NCI-H2227 (cell line): ENCODE measurements at regions not wholly inside any gene's neighbourhood (a gene's known extent, or its start where the extent isn't known, plus 50 kb on each side); places are given as distances from the start of the nearest gene placed in this dataset.

Source experiments
- DNase-seq: peaks from one replicate; lab custom pipeline; 2025; ENCODE audit not compliant: unreplicated experiment; lab: John Stamatoyannopoulos, UW

DNA sequence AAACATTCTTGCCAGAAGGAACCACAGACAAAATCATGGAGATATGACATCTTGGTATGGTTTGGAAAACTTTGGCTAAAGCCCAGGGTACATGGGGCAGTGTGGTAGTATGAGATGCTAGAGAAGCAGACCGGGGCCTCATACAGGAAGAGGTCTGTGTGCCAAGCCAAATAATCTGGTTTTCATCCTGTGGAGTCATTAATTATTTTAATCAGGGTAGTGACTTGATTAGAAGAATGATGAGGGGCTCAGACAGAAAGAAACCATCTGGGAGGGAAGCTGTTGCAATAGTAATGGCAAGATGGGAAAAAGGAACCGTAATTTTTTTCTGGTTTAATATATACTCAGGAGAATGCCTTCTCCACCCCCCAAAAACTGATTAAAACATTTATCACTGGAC, 318.0 kb downstream of the BRINP2 start:
- no peak for DNase-seq

DNA sequence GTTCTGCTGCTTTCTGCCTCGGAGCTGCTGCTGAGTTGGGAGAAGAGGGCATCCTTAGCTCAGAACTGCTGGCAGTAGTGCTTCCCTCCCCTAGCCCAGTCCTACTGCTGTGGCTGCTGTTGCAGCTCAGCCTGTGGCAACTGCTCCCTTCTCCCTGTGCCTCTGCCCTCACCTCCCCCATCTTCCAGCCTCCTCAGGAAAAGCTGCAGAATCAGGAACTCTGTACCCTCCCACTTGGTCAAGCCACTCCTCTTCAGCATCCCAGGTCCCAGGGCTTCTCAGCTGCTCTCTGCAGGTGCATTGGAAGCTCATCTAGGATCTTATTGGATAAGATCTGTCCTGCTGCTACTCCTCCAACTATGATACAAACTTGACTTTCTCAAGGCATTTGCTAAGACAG, 316.7 kb downstream of the BRINP2 start:
- no peak for DNase-seq

DNA sequence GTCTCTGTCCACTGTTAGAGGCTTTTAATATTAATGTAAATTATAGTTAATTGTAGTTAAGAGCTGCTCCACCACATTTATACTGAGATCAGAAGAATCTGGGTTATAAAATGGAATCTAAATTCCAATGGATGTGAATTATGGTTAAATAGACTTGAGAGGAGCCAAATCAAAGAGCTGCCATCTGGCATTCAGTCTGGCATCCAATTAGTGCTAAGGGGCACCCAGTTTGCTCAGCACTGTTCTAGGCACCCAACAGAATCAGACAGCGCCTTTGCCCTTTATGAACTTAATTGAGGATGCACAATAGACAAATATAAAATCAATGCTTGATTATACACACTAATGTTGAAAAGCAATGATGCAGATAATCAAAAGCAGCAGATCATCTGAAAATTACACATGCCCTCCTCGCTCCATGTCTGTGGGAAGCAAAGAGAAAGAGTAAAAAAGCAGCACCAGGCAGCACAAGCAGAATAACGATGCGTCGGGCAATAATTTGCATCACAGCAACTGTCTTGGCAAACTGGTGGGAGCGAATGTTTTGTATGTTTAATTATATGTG, 310.1 kb downstream of the BRINP2 start:
- DNase-seq, result no peak

DNA sequence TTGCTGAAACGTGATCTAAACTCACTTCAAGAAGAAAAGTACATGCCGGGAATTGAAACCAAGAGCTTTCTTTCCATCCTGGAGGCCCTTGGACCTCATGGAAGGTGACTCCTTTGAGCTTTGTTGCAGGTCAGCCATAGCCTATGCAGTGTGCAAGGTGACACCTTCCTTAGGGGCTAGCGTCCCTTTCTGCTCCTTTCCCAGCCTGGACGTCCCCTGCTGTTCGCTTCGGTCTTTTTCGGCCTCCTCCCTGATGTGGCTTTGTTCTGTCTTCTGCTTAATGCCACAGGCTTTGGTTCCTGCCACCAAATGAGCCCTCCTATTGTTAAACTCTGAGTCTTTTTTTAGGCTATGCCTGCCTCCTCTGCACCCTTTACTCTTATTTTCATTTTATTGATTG, 308.8 kb downstream of the BRINP2 start:
- no peak for DNase-seq

DNA sequence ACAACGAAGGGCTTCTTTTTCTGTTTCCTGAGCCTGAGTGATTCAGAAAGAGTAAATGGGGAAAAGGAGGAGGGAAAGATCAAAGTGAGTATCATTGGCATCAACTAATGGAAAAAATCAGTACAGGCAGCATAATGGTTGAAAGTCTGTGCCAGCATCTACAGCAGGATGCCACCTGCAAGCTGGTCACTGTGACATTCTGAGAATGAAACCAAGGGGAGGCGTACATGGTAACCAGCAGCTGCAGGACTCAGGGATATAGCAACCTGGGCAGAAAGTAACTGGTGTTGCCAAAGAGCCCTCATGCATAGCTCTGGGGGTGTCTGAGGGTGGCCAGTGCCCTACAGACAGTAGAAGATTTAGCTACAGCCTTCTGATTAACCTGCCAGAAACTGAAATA, 305.9 kb downstream of the BRINP2 start:
- no peak for DNase-seq

DNA sequence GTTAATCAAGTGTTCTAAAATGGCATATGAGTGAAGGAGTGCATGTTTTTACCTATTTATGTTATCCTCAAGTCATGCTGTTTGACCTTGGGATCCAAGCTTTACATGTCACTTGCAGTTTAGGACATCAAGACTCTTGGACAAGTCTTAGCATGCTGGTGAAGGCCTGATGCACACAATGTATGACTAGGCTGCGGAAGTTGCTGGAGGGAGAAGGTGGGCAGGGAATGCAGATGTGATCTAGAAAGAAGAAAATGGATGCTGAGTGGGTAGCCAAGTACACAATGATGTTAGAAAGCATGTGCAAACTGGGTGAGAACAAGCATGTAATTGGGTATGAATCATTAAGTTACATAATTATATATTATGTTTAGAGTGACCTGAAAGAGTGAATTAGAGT, 301.8 kb downstream of the BRINP2 start:
- no peak for DNase-seq

DNA sequence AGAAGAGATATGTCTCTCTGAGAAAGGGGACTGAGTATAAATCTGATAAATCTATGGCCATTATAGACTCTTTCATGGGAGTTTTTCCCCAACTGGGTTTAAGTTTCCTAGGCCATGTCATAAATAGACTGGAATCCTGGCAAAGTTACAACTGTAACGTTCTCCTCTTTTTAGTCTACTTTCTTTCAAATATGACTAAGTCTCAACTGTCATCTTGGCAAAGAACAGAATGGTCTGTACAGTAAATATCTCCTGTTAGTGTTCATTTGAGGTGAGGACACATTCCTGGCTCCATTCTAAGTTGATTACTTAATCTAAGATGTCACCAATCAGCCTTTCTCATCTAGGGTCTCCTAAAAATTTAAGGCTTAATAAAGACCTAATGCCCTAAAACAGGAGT, 300.5 kb downstream of the BRINP2 start:
- no peak for DNase-seq

DNA sequence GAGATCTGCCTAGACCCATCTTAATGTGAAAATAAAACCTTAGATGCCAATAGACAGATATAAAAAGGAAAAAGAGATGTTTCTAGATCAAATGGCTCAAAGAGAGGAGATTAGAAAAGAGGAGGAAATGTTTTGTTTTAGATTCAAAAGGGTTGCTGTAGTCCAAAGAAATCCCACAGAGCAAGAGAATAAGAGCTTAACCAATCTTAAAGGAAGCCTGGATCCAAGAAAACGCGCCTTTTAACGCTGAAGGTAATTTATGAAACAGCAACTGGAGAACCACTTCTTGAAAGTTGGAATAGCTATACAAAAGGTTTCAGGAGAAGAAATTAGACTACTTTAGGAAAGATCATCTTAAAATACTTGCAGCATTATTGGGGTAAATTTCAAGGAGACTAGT, 298.8 kb downstream of the BRINP2 start:
- no peak for DNase-seq

DNA sequence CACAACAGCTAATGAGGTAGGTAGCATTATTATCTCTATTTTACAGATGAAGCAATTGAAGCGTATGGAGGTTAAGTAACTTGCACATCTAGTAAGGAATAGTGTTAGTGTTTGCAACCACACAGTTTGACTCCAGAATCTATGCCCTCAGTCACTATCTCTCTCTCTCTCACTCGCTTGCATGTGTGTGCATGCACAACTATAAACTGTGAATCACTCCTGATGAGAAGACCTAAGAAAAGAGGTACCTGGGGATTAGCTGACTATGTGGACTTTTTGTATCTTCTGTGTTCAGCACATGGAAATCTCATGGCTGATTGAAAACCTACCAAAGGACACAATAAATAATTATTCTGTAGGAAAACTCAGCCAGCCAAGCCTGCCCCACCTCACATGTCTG, 295.5 kb downstream of the BRINP2 start:
- no peak for DNase-seq

DNA sequence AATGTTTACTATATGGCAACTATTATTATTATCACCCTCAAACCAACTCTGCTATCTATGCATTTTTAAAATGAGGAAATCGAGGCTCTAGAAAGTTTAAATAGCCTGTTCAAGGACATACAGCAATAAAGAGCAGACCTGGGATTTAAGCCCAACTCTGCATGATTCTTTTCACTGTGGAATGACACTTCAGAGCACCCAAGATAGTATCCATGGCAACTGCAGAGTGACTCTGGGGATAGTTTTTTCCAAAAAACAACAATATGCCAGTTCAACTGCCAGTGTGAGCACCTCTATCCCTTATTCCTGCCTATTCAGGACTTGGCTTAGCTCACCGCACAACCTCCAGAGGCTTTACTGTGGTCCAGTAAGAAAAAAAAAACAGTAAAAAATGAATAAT, 293.9 kb downstream of the BRINP2 start:
- DNase-seq, result no peak

DNA sequence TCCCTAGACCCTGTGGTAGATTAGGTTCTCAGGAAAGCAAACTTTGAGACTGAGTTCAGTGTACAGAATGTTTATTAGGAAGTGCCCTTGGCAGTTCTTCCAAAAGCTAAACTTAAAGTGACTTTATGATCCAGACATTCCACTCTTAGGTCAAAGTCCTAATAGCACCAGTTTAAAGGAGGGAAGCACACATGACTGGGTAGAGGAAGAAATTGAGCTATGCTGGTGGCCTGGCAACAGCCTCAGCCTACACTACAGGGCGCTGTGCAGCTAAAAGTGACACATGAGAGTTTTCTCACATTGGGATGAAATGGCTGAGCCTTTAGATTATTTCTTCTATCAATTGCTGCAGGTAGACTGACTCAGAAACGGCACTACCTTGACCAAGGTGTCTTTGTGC, 280.4 kb downstream of the BRINP2 start:
- DNase-seq, result no peak

DNA sequence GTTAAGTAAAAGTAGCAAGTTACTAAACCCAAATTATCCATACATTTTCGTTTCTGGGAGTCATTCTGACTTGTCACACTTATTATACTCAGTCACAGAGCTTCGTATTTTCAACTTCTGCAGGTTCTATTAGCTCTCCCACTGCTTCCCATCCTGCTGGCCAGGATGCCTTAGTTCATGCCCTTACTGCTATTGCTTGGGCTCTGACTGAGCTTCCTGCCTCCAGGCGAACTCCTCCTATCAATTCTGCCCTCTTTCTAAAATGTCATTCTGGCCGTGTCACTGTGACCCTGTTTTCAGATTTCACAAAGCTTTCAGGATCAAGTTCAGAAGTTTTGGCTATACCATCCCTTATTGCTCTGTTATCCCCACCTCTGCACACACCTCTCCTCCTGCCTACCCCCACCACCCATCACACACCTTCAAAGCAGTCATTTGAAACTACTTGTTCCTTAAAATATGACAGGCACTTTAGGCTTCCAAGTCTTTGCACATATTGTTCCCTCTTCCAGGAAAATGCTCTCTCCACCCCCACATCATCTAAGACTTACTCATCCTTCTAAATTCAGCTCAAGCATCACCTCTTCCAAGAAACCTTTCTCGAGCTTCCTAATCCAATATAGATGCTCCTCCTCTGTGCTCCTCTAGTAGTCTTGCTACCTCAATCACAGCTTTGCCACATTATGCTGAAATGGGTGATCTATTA, 278.0 kb downstream of the BRINP2 start:
- no peak for DNase-seq

DNA sequence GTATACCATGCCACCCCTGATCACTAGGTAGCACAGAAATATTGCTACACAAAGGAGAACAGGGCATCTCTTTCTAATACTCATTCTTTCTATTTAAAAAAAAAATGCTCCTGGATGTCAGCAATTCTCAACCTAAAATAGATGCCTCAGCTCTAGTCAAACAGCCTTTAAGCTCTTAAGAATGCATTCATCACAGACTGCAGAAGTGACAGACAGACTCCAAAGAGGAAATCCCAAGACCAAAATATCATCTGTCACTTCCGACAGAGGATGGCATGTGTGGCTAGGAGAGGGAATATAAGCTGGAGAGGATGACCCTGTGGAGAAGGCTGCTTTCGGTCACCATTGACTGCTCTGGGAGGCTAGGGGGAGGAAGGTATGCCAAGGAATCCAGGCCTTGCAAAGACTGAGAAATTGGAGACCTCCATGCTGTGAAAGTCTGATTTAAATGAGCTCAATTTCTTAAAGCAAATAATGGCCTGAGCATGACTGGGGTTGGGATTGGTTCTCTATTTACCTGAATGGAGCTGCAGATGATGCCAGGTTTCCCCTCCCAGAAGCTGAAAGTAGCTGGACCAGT, 277.4 kb downstream of the BRINP2 start:
- DNase-seq, result no peak

DNA sequence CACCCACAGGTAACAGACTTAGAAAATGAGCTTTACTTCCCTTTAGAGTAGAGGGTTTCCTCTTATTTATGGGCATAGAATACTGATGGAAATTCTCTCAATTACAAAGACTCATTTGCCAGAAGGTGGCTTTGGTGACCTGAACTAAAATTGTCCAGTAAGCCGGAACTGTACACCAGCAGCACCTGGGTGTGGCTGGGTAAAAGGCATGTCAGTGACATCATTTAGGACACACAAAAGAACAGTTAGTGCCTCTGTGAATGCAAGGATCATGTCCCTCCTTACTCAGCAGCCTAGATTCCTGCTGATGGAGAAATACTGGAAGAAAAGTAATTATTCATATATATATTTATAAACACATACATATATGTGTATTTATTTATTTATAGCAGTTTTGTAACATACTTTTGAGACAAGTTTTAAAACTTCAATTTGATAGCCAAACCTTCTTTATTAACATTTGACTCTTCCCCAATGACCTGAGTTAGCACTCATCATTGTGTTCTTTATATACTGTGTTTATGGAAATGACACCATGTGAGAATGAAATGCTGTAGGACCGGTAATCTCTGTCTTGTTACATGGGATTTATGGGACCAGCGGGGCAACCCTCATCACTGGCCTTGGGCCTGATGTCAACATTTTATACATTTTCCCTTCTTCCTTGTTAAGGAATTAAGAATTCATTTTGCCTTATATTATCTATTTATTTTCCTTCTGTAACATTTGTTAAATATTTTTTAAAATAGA, 274.4 kb downstream of the BRINP2 start:
- no peak for DNase-seq

DNA sequence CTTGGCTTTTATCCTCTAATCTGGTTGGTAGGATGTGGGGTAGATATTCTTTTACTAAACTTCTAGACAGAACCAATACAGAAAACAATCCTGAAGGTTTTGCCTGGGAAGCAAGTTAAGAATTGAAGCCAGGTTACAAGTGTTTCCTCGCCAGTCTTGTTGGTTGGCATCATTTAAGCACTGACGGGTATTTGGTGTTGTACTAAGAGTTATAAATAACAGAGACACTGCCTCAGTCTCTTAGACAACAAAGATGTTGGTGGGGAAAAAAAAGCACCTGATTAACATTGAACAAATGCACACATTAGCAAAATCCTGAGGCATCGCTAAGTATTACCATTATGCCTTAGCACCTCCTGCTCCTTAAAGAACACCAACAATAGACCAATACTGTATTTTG, 272.2 kb downstream of the BRINP2 start:
- no peak for DNase-seq

DNA sequence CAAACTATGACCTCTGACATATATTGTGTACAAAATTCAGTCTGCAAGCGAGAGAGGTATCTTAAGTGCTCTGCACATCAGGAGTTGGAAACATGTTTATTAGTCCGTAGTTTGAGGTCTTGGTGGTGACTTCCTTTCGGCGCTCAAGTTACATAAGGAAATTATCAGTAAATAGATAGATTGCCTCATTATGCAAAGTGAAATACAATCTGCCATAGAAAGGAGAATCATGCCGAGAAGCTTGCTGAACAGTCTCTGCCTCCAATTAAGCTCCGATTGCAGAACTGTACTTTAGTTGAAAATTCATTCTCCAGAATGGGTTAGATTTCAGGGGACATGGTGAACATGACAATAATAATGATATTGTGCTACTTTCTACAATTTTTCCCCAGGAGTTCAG, 271.8 kb downstream of the BRINP2 start:
- no peak for DNase-seq

DNA sequence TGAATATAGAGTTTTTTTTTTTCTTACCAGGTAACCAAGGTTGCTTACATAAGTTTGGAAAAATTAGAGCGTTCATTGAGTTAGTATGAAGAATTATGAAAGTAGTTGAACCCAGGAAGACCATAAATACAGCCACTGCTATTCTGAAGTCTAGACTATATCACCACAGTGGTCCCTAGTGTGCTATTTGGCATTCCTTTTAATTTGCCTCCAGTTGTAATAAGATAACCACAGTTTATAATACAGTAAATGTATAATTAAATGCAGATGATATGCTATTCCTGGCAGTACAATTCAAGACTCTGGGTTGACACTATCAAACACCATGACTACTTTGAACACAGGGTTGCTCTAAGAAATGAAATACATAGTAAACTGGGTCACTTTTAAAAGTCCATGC, 270.5 kb downstream of the BRINP2 start:
- DNase-seq, result no peak

DNA sequence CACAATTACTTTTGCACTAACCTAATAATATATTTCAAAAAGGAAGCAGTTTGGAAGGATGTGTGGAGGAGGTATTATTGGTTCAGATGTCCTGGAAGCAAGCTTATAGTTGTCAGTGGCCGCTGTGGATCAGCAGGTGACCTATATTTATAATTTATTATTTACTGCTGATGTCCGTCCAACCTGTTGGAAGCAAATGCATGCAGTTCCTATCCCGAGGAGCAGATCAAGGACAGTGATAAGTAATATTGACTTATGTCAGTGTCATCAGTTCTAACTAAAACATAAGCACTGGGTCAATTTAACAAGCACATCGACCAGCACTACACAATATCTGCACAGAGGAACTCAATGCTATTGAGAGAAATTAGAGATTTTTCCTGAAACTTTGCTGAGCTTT, 270.1 kb downstream of the BRINP2 start:
- DNase-seq, result no peak

DNA sequence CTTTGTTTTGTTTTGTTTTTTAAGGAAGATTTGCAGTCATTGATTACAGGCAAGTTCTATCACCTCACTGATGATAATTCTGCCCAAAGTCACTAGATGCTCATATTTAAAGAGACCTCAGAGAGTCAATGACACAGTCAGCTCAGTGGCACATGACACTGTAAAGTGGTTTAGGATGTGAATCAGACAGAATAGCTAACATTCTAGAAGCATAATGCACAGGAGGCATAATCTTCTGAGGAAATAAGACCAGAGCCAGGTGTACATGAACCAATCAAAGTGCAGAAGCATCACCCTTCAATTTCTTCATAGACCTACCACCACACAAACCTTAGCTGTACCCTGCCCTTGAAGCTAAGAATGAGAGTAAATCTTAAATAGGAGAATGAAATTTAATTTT, 268.5 kb downstream of the BRINP2 start:
- no peak for DNase-seq

DNA sequence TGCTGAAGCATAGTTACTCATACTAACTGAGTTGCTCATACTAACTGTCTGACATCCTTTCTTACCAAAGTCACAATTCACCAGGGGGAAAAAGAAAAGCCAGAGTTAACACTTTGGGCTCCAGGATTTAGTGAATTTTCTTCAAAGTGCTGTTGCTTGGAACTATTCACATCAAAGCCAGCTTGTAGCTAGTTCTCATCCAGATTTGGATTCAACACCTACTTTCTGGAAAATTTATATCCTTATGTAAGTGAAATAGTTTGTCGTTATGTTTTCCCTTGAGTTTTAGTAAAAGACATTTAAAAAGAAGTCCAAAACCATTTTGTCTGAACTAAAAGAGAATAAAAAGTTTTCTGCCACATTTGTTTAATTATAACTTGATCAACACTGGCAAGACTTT, 264.6 kb downstream of the BRINP2 start:
- no peak for DNase-seq

DNA sequence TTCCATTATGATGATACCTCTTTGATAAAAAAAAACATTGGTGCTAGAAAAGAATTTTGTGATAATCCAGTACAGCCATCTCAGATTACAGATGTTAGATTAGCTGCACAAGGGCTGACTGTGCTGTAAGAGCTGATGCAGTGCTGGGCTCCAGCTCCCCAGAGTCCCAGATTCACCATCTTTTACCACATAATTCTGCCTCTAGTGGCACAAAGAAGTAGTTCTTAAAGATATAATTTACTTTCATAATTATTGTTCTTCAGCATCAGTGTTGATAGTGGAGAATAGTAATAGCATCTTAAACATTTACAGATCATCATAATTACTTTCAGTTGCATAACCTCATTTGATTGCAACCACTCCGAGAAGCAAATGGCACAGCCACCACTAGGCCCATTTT, 262.1 kb downstream of the BRINP2 start:
- DNase-seq, result no peak

DNA sequence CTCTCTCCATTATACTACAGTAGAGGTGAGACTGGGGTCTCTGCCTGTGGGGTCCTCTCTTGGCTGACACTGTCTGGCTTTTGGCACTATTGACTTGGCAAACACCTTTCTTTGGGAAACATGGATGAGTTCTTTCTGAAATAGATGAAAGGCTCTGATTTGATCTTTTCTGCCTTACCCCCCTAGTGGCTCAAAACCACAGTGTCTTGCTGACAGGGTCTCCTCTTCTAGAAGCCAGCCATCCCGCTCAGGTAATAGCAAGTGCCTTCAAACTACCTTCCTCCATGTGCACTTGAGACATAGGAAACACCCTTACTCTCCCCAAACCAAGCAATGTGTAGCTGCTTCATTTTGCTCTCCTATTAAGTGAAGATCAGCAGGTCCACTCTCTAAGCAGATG, 260.4 kb downstream of the BRINP2 start:
- no peak for DNase-seq
